Mesendoderm (in vitro differentiated cells): ENCODE measurements at regions not wholly inside any gene's neighbourhood (a gene's known extent, or its start where the extent isn't known, plus 50 kb on each side); places are given as distances from the start of the nearest gene placed in this dataset.

Experiments used
- DNase-seq: peaks from one replicate; pipeline ENCODE4 v3.0.0; 2013
- H2AK5ac ChIP-seq: 2 replicates; pipeline ENCODE4 v1.6.1; 2013; ENCODE audit warnings: low read length, inconsistent platforms
- H2BK120ac ChIP-seq: 2 replicates; pipeline ENCODE4 v1.6.1; 2013; ENCODE audit warnings: low read depth, mild to moderate bottlenecking, low read length, moderate library complexity, mixed read lengths
- H2BK15ac ChIP-seq: replicated peaks from 2 replicates; pipeline ENCODE4 v1.6.1; 2013; ENCODE audit warnings: low read depth, mild to moderate bottlenecking, moderate library complexity
- H2BK5ac ChIP-seq: 2 replicates; pipeline ENCODE4 v1.6.1; 2013; ENCODE audit warnings: low read length, inconsistent platforms
- H3K18ac ChIP-seq: 2 replicates; pipeline ENCODE4 v1.6.1; 2013; ENCODE audit warnings: mild to moderate bottlenecking, low read length, mixed read lengths
- H3K23ac ChIP-seq: one replicate; pipeline ENCODE4 v1.6.1; 2013; ENCODE audit warnings: low read length
- H3K27ac ChIP-seq: 2 replicates; pipeline ENCODE4 v1.5.1; 2013; ENCODE audit warnings: low read depth, mild to moderate bottlenecking, inconsistent platforms, low read length, moderate library complexity
- H3K27me3 ChIP-seq: 2 replicates; pipeline ENCODE4 v1.6.1; 2013; ENCODE audit warnings: low read length, control low read depth, mild to moderate bottlenecking, inconsistent platforms; ENCODE audit not compliant: insufficient read depth, poor library complexity
- H3K36me3 ChIP-seq: 2 replicates; pipeline ENCODE4 v1.6.1; 2013; ENCODE audit warnings: low read length, inconsistent platforms; ENCODE audit not compliant: control insufficient read depth, insufficient read depth
- H3K4ac ChIP-seq: one replicate; pipeline ENCODE4 v1.6.1; 2013; ENCODE audit warnings: low read depth, mild to moderate bottlenecking, low read length, moderate library complexity
- H3K4me1 ChIP-seq: 2 replicates; pipeline ENCODE4 v1.6.1; 2013; ENCODE audit warnings: low read depth, low read length, inconsistent platforms; ENCODE audit not compliant: control insufficient read depth
- H3K4me2 ChIP-seq: 2 replicates; pipeline ENCODE4 v1.6.1; 2013; ENCODE audit warnings: low read length
- H3K4me3 ChIP-seq: 2 replicates; pipeline ENCODE4 v1.5.1; 2013; ENCODE audit warnings: mild to moderate bottlenecking, low read length
- H3K56ac ChIP-seq: one replicate; pipeline ENCODE4 v1.6.1; 2013; ENCODE audit warnings: low read length
- H3K79me1 ChIP-seq: 2 replicates; pipeline ENCODE4 v1.6.1; 2013; ENCODE audit warnings: low read length, inconsistent platforms
- H3K79me2 ChIP-seq: 2 replicates; pipeline ENCODE4 v1.6.1; 2013; ENCODE audit warnings: mild to moderate bottlenecking, low read length; ENCODE audit not compliant: control insufficient read depth, insufficient read depth
- H3K9ac ChIP-seq: 2 replicates; pipeline ENCODE4 v1.6.1; 2013; ENCODE audit warnings: low read length, inconsistent platforms
- H4K5ac ChIP-seq: one replicate; pipeline ENCODE4 v1.6.1; 2013; ENCODE audit warnings: low read length
- H4K8ac ChIP-seq: one replicate; pipeline ENCODE4 v1.6.1; 2013; ENCODE audit warnings: low read depth, mild to moderate bottlenecking, control low read depth, low read length, moderate library complexity
- WGBS: extraction: QIAGEN DNeasy Blood & Tissue Kit; methylation state at CpG from one replicate; pipeline ENCODE4 v1.1.7; 2013; ENCODE audit warnings: low lambda C conversion rate, missing lambda C conversion rate; ENCODE audit not compliant: insufficient coverage; ENCODE audit errors: extremely low coverage; 5-methylcytosine and 5-hydroxymethylcytosine counted together

- no peak overlapping the region for H3K4ac ChIP-seq
- no peaks in the 10 kb centered on the region for H3K4me1 ChIP-seq
- no peak overlapping the region for H3K23ac ChIP-seq
- H4K5ac ChIP-seq = no peak overlapping the region
- H3K56ac ChIP-seq = no peak overlapping the region
- no peaks in the 10 kb centered on the region for H3K79me1 ChIP-seq
- no peak overlapping the region for H2BK15ac ChIP-seq
- H3K4me2 ChIP-seq = no peak overlapping the region
- H3K18ac ChIP-seq = no peak overlapping the region
- no peak for DNase-seq
- H3K27ac ChIP-seq = no peak overlapping the region
- H3K27me3 ChIP-seq = no peaks in the 10 kb centered on the region
- no CpG with 5 or more reads among the region's 2 CpGs for WGBS
- H2AK5ac ChIP-seq = no peak overlapping the region
- H4K8ac ChIP-seq = no peak overlapping the region
- H2BK5ac ChIP-seq = no peak overlapping the region
- no peaks in the 10 kb centered on the region for H3K36me3 ChIP-seq
- H3K4me3 ChIP-seq = no peak overlapping the region
- no peak overlapping the region for H3K9ac ChIP-seq
- no peak overlapping the region for H2BK120ac ChIP-seq
- no peaks in the 10 kb centered on the region for H3K79me2 ChIP-seq
Measured at GRCh38 chr15:38689522-38689921, 124.9 kb upstream of the RASGRP1 start.

DNA sequence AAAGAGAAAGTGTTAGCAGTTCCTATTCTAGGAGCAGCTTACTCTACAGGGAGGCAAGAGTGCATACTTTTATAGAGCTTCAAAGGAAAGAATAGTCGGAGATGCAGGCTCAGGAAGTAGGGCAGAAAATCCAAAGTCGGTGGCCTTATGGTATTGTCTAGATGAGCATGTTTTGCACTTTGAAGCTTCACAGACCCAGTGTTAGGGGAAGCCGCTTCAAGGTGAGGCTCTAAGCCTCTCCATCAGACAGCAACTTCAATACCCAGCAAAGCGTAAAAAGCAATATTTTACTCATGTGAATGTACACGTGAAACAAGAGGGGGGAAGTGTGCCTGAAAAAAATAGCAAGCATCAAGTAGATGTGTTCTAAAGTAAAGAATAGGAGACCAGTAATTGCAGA is 125.6 kb upstream of the RASGRP1 start:
- Histone ChIP-seq H2BK15ac (no peak overlapping the region), H2AK5ac (no peak overlapping the region), H2BK120ac (no peak overlapping the region), H3K18ac (no peak overlapping the region), H3K56ac (no peak overlapping the region), H4K5ac (no peak overlapping the region), H3K79me2 (no peaks in the 10 kb centered on the region), H3K23ac (no peak overlapping the region), H3K9ac (no peak overlapping the region), H3K79me1 (no peaks in the 10 kb centered on the region), H3K4ac (no peak overlapping the region), H3K27me3 (no peaks in the 10 kb centered on the region), H3K4me3 (no peak overlapping the region), H2BK5ac (no peak overlapping the region), H3K4me1 (no peaks in the 10 kb centered on the region), H4K8ac (no peak overlapping the region), H3K36me3 (no peaks in the 10 kb centered on the region), H3K4me2 (no peak overlapping the region), H3K27ac (no peak overlapping the region)
- DNase-seq = no peak
- no CpG with 5 or more reads among the region's 5 CpGs for WGBS

- Histone ChIP-seq H3K18ac (no peak overlapping the region), H3K27me3 (no peaks in the 10 kb centered on the region)
Measured at GRCh38 chr15:38690719-38691332, 126.2 kb upstream of the RASGRP1 start.

DNA sequence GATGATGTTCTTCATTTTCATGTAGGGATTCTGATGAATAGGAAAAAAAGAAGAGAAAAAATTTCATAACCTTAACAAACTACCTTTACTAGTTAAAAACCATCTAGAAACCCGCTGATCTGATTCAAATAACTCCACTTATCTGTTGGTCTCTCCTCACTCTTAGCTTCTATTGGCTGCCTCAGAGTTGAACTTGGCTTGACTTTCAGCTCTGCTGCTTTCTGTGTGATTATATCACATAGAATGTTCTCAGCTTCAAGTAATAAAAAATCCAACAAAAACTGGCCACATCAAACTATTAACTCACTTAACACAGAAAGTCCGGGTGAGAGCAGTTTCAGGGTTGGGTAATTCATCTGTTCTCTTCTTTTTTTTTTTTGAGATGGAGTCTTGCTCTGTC is 126.8 kb upstream of the RASGRP1 start:
- Histone ChIP-seq H3K79me1 (no peaks in the 10 kb centered on the region), H2AK5ac (no peak overlapping the region), H3K4me2 (no peak overlapping the region), H3K27ac (no peak overlapping the region), H3K9ac (no peak overlapping the region), H3K18ac (no peak overlapping the region), H3K4me3 (no peak overlapping the region), H3K4ac (no peak overlapping the region), H4K5ac (no peak overlapping the region), H2BK5ac (no peak overlapping the region), H3K23ac (no peak overlapping the region), H3K56ac (no peak overlapping the region), H2BK15ac (no peak overlapping the region), H3K36me3 (no peaks in the 10 kb centered on the region), H3K79me2 (no peaks in the 10 kb centered on the region), H4K8ac (no peak overlapping the region), H3K27me3 (no peaks in the 10 kb centered on the region), H3K4me1 (no peaks in the 10 kb centered on the region), H2BK120ac (no peak overlapping the region)
- no CpG with 5 or more reads among the region's 2 CpGs for WGBS
- no peak for DNase-seq

More at GRCh38 chr15:38690719-38691332, 126.2 kb upstream of the RASGRP1 start:
- no peak overlapping the region for H3K4me3 ChIP-seq
- peak; percentile 84 for DNase-seq
- H4K8ac ChIP-seq = no peak overlapping the region
- no peak overlapping the region for H3K9ac ChIP-seq
- WGBS = no CpG with 5 or more reads among the region's 4 CpGs
- H3K4ac ChIP-seq = no peak overlapping the region
- no peaks in the 10 kb centered on the region for H3K79me1 ChIP-seq
- H3K56ac ChIP-seq = no peak overlapping the region
- H2BK5ac ChIP-seq = no peak overlapping the region
- H4K5ac ChIP-seq = no peak overlapping the region
- no peaks in the 10 kb centered on the region for H3K4me1 ChIP-seq
- no peak overlapping the region for H2AK5ac ChIP-seq
- H3K79me2 ChIP-seq = no peaks in the 10 kb centered on the region
- H3K4me2 ChIP-seq = no peak overlapping the region
- no peak overlapping the region for H2BK15ac ChIP-seq
- no peak overlapping the region for H3K27ac ChIP-seq
- no peaks in the 10 kb centered on the region for H3K36me3 ChIP-seq
- no peak overlapping the region for H2BK120ac ChIP-seq
- no peak overlapping the region for H3K23ac ChIP-seq

- H3K27ac ChIP-seq = no peak overlapping the region
- no peaks in the 10 kb centered on the region for H3K4me1 ChIP-seq
- no peak overlapping the region for H4K8ac ChIP-seq
- H3K18ac ChIP-seq = no peak overlapping the region
- no peaks in the 10 kb centered on the region for H3K79me2 ChIP-seq
- H3K4ac ChIP-seq = no peak overlapping the region
- H3K23ac ChIP-seq = no peak overlapping the region
- H2BK5ac ChIP-seq = no peak overlapping the region
- no peaks in the 10 kb centered on the region for H3K79me1 ChIP-seq
- no peak for DNase-seq
- H3K4me2 ChIP-seq = no peak overlapping the region
- H3K27me3 ChIP-seq = no peaks in the 10 kb centered on the region
- no peak overlapping the region for H2AK5ac ChIP-seq
- no peak overlapping the region for H2BK120ac ChIP-seq
- H2BK15ac ChIP-seq = no peak overlapping the region
- no CpG with 5 or more reads among the region's 7 CpGs for WGBS
- H4K5ac ChIP-seq = no peak overlapping the region
- H3K56ac ChIP-seq = no peak overlapping the region
- H3K36me3 ChIP-seq = no peaks in the 10 kb centered on the region
- no peak overlapping the region for H3K9ac ChIP-seq
- H3K4me3 ChIP-seq = no peak overlapping the region
Measured at GRCh38 chr15:38691965-38692788, 127.6 kb upstream of the RASGRP1 start.

GRCh38 chr15:38692789-38693062 is 128.1 kb upstream of the RASGRP1 start:
- Histone ChIP-seq H3K4me2 (no peak overlapping the region), H3K27me3 (no peaks in the 10 kb centered on the region)

More at GRCh38 chr15:38692789-38693062, 128.1 kb upstream of the RASGRP1 start:
- Histone ChIP-seq H3K79me2 (no peaks in the 10 kb centered on the region), H3K27ac (no peak overlapping the region), H2BK120ac (no peak overlapping the region), H3K36me3 (no peaks in the 10 kb centered on the region), H3K23ac (no peak overlapping the region), H4K5ac (no peak overlapping the region), H4K8ac (no peak overlapping the region), H3K9ac (no peak overlapping the region), H2BK5ac (no peak overlapping the region), H3K56ac (no peak overlapping the region), H3K18ac (no peak overlapping the region), H3K4me3 (no peak overlapping the region), H2BK15ac (no peak overlapping the region), H3K79me1 (no peaks in the 10 kb centered on the region), H3K4ac (no peak overlapping the region), H3K4me1 (no peaks in the 10 kb centered on the region), H2AK5ac (no peak overlapping the region)
- WGBS = no CpG with 5 or more reads among the region's 3 CpGs
- no peak for DNase-seq
